ENCODE measurements at regions not wholly inside any gene's neighbourhood (a gene's known extent, or its start where the extent isn't known, plus 50 kb on each side); places are given as distances from the start of the nearest gene placed in this dataset.

DNA sequence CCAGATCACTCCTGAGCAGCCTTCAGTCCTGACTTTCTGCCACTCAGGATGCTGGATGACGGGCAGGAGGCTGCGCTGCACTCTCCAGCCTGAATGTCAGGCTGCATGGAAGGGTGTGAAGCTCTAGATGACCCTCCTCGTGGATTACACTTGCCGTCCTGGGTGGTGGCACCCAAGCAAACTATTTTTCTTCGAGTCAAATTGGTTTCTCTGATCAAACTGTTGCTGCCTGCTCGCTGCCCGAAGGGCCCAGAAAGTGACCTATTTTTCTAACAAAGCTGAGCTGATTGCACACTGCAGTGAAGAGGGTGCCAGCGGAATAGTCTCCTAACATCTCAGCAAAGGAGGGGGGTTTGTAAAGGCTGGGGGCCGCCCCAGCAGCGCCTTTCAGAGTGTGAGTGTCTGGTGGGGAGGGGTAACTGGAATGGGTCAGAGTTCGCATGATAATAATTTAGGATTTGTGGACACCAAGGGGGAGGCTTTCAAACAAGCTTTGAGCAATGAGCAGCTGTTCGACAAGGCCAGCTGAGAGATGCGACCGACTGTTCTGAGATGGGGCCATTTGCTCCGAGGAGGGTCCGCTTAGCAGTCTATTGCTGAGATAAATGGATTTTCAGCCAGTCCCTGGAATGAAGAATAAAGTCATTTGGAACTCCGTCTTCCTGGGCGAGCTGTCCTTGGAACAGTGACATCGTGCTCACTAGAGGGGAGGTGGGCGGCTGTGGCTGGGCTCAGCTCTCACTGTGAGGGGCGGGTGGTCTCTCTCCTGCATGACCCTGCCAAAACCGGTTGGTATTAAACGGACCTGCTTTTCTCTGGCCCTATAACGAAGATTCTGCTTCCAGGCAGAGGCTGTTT lies 537.6 kb downstream of the BRD1 start:
- Histone ChIP-seq H3K79me2 (ENCODE audit: control insufficient read depth, low read length) (no peaks in the 10 kb centered on the region), H3K9me2 (replicated peaks; ENCODE audit: control insufficient read depth, low read length) (no peaks in the 10 kb centered on the region), H3F3A (ENCODE audit: control insufficient read depth, insufficient read depth) (no peaks in the 10 kb centered on the region), H3K36me3 (ENCODE audit: control insufficient read depth, low read length) (no peaks in the 10 kb centered on the region), H3K27ac (ENCODE audit: low read depth, low read length) (no peak overlapping the region), H3K4me3 (ENCODE audit: low read length) (no peak overlapping the region), H4K20me1 (ENCODE audit: control insufficient read depth, insufficient read depth, low read depth, low read length) (no peaks in the 10 kb centered on the region), H3K27me3 (ENCODE audit: control insufficient read depth, low read length) (no peaks in the 10 kb centered on the region), H3K4me1 (ENCODE audit: control insufficient read depth, low read length) (no peaks in the 10 kb centered on the region), H3K9me3 (ENCODE audit: control insufficient read depth, insufficient read depth, low read length) (0 out of 2 replicates have a peak, but pooled peaks cover 2% of the 10 kb centered on the region), H3K4me2 (ENCODE audit: low read length) (no peak overlapping the region)
- TF ChIP-seq, protein P1, sequence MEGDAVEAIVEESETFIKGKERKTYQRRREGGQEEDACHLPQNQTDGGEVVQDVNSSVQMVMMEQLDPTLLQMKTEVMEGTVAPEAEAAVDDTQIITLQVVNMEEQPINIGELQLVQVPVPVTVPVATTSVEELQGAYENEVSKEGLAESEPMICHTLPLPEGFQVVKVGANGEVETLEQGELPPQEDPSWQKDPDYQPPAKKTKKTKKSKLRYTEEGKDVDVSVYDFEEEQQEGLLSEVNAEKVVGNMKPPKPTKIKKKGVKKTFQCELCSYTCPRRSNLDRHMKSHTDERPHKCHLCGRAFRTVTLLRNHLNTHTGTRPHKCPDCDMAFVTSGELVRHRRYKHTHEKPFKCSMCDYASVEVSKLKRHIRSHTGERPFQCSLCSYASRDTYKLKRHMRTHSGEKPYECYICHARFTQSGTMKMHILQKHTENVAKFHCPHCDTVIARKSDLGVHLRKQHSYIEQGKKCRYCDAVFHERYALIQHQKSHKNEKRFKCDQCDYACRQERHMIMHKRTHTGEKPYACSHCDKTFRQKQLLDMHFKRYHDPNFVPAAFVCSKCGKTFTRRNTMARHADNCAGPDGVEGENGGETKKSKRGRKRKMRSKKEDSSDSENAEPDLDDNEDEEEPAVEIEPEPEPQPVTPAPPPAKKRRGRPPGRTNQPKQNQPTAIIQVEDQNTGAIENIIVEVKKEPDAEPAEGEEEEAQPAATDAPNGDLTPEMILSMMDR (IDR thresholded peaks at IDR 0.05; ENCODE audit: low read depth, low read length, poor library complexity, severe bottlenecking): no peak
- no peak for TF ChIP-seq EZH2phosphoT487 (IDR thresholded peaks at IDR 0.05; ENCODE audit: borderline replicate concordance, low read length)

- no peaks in the 10 kb centered on the region for H3K4me1 ChIP-seq (ENCODE audit: control insufficient read depth, low read length)
- H3K4me3 ChIP-seq (ENCODE audit: low read length): no peak overlapping the region
- no peak overlapping the region for H3K27ac ChIP-seq (ENCODE audit: low read depth, low read length)
- H3K27me3 ChIP-seq (ENCODE audit: control insufficient read depth, low read length): 0 out of 2 replicates have a peak, but pooled peaks cover 3% of the 10 kb centered on the region
- H3F3A ChIP-seq (ENCODE audit: control insufficient read depth, insufficient read depth): no peaks in the 10 kb centered on the region
- no peak overlapping the region for H3K4me2 ChIP-seq (ENCODE audit: low read length)
- H3K9me2 ChIP-seq (replicated peaks; ENCODE audit: control insufficient read depth, low read length): no peaks in the 10 kb centered on the region
- H4K20me1 ChIP-seq (ENCODE audit: control insufficient read depth, insufficient read depth, low read depth, low read length): no peaks in the 10 kb centered on the region
- H3K9me3 ChIP-seq (ENCODE audit: control insufficient read depth, insufficient read depth, low read length): no peaks in the 10 kb centered on the region
- H3K79me2 ChIP-seq (ENCODE audit: control insufficient read depth, low read length): no peaks in the 10 kb centered on the region
- no peaks in the 10 kb centered on the region for H3K36me3 ChIP-seq (ENCODE audit: control insufficient read depth, low read length)
- TF ChIP-seq, protein P1 (IDR thresholded peaks at IDR 0.05; ENCODE audit: low read depth, low read length, poor library complexity, severe bottlenecking): no peak
- TF ChIP-seq EZH2phosphoT487 (IDR thresholded peaks at IDR 0.05; ENCODE audit: borderline replicate concordance, low read length): no peak
These were observed 541.4 kb downstream of the BRD1 start for GRCh38 chr22:49286181-49286760.

DNA sequence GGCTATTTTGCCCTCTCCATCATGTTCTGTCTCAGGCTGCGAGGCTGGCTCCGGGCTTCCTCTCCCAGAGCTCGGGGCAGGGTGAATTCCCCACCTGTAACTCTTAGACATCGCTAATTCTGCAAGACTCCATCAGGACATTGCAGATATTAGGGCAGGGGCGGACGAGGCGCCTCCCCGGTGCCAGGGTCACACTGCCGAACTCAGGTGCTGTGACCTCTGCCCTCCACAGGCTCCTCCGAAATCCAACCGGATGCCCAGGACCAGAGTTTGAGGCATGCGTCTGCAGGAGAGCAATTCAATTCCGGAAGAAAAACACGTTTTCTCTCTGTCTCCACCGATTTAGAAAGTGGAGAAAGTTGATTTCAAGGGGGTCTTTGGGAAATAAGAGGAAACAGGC lies 542.7 kb downstream of the BRD1 start:
- TF ChIP-seq, protein P1 (IDR thresholded peaks at IDR 0.05; ENCODE audit: low read depth, low read length, poor library complexity, severe bottlenecking): no peak
- TF ChIP-seq EZH2phosphoT487 (IDR thresholded peaks at IDR 0.05; ENCODE audit: borderline replicate concordance, low read length): no peak
- Histone ChIP-seq H3K9me2 (replicated peaks; ENCODE audit: control insufficient read depth, low read length) (no peaks in the 10 kb centered on the region), H3K36me3 (ENCODE audit: control insufficient read depth, low read length) (no peaks in the 10 kb centered on the region), H4K20me1 (ENCODE audit: control insufficient read depth, insufficient read depth, low read depth, low read length) (no peaks in the 10 kb centered on the region), H3K27ac (ENCODE audit: low read depth, low read length) (no peak overlapping the region), H3F3A (ENCODE audit: control insufficient read depth, insufficient read depth) (no peaks in the 10 kb centered on the region), H3K79me2 (ENCODE audit: control insufficient read depth, low read length) (no peaks in the 10 kb centered on the region), H3K9me3 (ENCODE audit: control insufficient read depth, insufficient read depth, low read length) (no peaks in the 10 kb centered on the region), H3K27me3 (ENCODE audit: control insufficient read depth, low read length) (0 out of 2 replicates have a peak, but pooled peaks cover 6% of the 10 kb centered on the region), H3K4me3 (ENCODE audit: low read length) (no peak overlapping the region), H3K4me2 (ENCODE audit: low read length) (no peak overlapping the region), H3K4me1 (ENCODE audit: control insufficient read depth, low read length) (no peaks in the 10 kb centered on the region)
